Ramos (cell line): ENCODE measurements at regions not wholly inside any gene's neighbourhood (a gene's known extent, or its start where the extent isn't known, plus 50 kb on each side); places are given as distances from the start of the nearest gene placed in this dataset.

ENCODE experiments used
- in situ Hi-C: fragments of 300-500 bp; cut with MboI; formaldehyde crosslinking; loops from one replicate; pipeline ENCODE4 v1.14.3; 2022; ENCODE audit warnings: low sequenced_read_pairs; ENCODE audit not compliant: unreplicated experiment

DNA sequence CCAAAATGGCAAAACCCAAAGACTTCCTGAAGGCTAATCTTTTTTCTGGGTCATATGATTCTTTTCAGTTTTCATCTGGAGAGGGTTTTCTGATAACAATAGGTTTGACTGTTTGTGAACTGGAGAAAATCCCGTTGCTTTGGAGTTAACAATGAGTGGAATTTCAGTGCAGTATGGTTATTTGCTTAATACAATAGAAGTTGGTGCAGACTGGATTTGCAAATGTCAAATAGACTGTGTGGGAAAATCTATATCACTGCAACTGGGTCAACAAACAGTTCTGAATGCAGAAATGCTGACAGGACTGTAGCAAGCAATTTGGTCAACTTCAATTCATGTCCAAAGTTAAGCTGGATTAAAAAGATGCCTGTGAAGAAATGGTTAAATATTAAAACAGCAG is 267.5 kb upstream of the ARGLU1 start:
- in situ Hi-C loops = no loop called here

GRCh38 chr13:106821979-106822378 is 254.0 kb upstream of the ARGLU1 start:
- in situ Hi-C loops = no loop called here

- in situ Hi-C loops = no loop called here
Observed at GRCh38 chr13:106819413-106820180, 251.7 kb upstream of the ARGLU1 start.

DNA sequence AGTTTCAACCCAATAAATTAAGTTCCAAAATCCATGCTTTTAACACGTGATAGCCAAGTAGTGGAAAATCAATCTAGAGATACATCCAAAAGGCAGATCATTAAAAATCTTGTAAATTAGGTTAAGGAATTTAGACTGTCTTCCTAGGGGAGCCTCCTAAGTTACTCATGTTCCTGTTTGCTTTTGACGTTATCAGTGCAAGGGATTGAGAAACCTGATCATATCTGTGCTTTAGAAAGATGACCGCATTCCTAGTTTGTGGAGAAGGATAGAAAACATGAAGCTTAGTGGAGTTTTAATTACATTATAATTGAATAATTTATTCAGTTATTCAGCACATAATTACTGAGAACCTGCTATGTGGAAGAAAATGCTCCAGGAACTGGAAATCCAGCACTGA is 251.0 kb upstream of the ARGLU1 start:
- in situ Hi-C loops = no loop called here

DNA sequence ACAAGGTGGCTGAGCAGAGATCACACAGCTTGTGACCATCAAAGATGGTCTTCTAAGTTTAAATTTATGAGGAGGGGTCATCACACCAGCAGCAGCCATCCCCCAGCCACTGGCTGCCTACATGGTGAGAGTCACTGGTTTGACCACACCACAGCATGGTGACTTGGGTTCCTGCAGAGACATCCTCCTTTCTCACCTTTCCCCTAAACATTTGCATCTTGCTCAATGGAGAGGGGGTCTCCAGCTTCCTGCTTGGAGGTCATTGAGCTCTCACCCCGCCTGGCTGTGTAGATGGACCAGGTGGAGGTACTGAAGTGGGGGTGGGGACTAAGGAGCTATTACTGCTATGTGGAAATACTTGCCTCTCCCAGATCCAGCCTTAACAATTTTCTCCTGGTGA is 247.6 kb upstream of the ARGLU1 start:
- in situ Hi-C loops = no loop called here

- in situ Hi-C loops = no loop called here
Observed at GRCh38 chr13:106814463-106814862, 246.5 kb upstream of the ARGLU1 start.

- in situ Hi-C loops = no loop called here
Observed at GRCh38 chr13:106810069-106810468, 242.1 kb upstream of the ARGLU1 start.

- in situ Hi-C loops = no loop called here
Observed at GRCh38 chr13:106804991-106805390, 237.1 kb upstream of the ARGLU1 start.

- in situ Hi-C loops = no loop called here
Observed at GRCh38 chr13:106802917-106803316, 235.0 kb upstream of the ARGLU1 start.

DNA sequence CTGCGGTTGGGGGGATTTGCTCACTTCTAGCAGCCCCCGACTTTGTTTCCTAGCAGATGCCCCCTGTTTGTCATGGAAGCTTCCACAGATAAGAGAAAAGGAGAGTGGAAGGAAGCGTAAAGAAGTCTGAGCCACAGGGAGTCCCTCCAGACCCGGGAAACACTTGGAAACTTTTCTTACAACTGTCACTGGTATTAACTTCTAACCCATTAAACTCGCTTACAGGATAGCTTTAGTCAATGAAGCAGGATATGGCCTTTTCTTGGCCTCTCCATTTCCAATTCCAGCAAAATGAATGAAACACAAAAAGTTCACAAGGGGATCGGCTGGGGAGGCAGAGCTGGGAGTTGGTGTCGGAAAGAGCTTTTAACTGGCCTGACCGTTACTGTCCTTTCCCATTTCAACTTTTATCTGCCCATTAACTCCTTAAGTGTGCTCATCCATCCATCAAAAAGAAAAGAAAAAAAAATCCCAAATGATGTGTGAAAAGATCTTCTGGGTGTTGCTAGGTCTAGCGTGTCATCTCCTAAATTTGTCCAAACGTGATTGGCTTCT is 231.9 kb upstream of the ARGLU1 start:
- in situ Hi-C loops = no loop called here

- in situ Hi-C loops = no loop called here
Observed at GRCh38 chr13:106797081-106797640, 229.2 kb upstream of the ARGLU1 start.

DNA sequence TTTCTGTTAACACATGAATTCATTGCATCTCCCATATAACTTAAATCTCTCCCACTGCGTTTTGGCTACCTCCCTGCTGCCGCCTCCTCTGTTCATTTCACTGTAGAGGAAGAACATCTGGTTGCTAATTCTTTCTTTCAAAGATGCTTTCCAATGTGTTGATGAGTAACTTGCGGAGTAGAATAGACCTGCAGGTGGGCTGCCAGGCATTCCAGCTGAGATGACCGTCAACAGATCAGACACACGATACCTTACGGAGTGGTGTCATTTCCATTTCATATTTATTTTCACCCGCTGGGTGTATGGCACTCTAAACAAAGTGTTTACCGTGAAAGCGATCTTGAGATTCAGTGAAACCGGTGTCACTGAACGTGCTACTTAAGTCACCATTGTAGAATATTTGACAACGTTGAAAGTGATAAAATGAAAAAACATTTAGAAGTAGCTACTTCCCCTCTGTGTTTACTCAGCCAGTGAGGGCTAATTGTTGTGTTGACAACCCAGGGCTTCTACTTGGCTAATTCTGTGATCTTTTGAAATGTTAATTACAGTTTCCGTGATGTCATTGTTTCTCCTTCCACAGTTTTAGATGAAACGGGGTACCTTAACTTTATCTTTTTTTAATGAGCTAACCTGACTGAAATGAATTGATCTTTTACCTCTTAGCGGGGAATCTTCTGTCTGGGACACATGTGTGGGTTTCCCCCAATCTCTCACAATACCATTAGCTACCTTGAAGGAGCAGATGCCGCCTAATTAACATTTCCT is 228.5 kb upstream of the ARGLU1 start:
- in situ Hi-C loops = no loop called here

GRCh38 chr13:106795847-106796246 is 227.9 kb upstream of the ARGLU1 start:
- in situ Hi-C loops = no loop called here

DNA sequence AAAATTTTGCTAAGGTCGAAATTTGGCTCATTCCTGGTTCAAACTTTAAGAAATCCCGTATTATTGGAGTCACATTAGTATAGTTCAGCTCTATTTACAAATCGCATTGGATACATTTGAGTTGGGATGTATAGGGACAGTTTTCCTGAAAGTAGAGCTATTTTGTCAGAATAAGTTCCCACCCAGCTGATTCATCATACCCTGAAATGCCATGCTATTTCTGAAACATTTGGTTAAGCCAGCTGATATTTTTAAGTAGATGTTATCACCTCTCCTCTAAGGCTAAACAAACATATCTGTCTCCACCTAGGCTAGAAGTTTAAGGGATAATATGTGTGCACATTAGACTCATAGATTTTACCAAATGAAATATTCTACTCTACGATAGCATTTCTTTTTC is 226.2 kb upstream of the ARGLU1 start:
- in situ Hi-C loops = no loop called here

DNA sequence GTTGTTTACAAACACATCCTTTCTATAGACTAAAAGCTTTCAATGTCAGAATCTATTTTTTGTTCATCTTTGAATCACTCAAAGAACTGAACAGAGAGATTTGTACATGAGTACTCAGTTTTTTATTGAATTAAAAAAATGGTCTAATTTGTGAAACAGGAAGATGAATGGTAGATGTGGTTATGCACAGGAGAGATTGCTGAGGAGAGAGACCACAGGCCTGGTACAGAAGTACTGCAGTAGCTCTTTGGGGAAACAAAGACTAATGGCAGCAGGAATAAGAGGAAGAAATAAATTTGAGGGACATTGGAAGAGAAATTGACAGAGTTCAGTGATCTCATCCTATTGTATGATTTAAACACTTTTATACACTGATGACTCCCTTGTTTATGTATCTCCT is 222.0 kb upstream of the ARGLU1 start:
- in situ Hi-C loops = no loop called here

DNA sequence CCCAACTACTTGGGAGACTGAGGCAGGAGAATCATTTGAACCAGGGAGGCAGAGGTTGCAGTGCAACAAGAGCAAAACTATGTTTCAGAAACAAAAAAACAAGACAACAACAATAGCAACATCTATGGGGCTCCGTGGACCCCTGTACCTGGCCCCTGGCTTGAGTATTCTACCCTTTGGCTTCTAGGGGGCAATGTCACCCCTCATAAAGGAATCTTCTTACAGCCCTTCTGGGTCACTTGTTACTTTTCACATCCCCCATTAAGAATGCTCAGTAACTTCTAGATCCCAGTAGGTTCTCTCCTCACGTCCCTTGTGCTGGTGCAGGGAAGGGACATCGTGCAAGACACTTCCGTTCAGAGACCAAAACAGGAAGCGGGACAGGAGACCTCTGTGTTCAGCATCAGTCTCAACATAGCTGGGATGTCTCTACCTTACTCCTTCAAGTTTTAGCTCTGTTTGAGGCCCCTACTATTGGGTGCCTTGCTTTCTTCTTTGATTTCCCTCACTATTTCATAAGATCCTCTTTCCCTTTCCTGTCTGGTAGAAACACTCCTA is 218.1 kb upstream of the ARGLU1 start:
- in situ Hi-C loops = no loop called here

DNA sequence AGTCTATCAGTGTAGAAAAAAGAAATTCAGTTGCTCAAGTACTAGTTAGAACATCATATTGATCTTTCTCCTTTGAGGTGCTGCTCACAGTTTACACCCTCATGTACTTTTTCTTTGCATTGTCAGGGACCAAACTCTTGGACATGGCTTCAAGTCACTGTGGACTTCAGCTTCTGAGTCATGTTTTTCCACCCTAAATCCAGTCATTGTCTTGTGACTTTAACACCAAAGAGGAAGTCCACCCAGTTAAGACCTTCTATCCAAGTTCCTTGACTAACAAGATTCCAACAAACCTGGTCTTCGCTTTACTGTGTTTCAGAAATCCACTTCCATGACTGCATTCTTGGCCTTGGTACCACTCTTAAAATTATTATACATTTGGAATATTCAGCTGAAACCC is 206.7 kb upstream of the ARGLU1 start:
- in situ Hi-C loops = no loop called here

DNA sequence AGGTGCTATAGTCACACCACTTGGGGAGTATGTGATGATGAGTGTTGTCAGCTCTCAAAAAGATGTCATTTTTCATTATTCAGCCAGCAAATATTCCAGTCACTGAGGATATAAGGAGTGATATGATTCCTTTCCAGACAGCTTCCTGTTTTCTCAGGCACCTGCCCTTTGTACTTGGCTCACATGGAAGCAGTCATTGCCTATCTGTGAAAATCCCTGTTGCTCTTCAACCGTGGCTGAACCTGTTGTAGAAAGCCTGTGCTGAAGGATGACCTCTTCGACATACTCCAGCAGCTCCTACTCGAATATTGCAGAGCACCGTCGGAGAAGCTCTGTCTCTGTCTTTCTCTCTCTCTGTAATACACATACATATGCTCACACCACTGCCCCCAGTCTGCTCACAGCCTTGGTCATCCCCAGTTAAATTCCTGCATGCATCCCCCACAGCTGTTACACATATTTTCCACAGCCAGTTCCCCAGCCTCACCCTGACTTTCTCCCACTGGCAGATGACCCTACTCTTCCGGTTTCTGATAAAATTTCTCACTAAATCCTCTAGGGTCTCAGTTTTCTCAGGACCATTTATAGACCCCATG is 204.2 kb upstream of the ARGLU1 start:
- in situ Hi-C loops = no loop called here

DNA sequence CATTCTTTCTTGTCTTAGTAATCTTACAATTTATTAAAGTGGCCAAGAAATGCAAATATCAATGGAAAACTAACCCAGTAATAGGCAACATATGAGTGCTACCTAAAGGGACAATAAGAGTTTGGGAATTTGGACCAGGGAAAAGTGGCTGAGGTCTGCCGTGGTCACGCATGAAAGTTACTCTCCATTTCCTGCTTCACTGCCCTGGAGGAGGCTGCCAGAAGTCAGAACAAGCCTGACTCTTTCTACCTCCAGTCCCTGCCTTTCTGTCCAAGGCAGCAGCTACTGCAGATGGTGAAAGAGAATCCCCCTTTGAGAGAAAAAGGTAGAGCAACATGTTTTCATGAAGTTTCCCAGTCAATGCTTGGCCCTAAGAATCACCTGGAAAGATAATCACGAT is 201.1 kb upstream of the ARGLU1 start:
- in situ Hi-C loops = no loop called here

- in situ Hi-C loops = no loop called here
Observed at GRCh38 chr13:106762708-106763107, 194.8 kb upstream of the ARGLU1 start.
